ENCODE measurements at regions not wholly inside any gene's neighbourhood (a gene's known extent, or its start where the extent isn't known, plus 50 kb on each side); places are given as distances from the start of the nearest gene placed in this dataset.

- TF ChIP-seq HDAC6 (IDR thresholded peaks at IDR 0.05; ENCODE audit: low read depth, low read length): no peak
Measured at GRCh38 chr12:125203145-125203765, 138.0 kb downstream of the AACS start (continued).
